GM10266 (cell line): ENCODE measurements at regions not wholly inside any gene's neighbourhood (a gene's known extent, or its start where the extent isn't known, plus 50 kb on each side); places are given as distances from the start of the nearest gene placed in this dataset.

Experiments
- DNase-seq: peaks from one replicate; pipeline ENCODE4 v3.0.0; 2012; ENCODE audit errors: extremely low spot score
- TF ChIP-seq, protein P1 (sequence below): IDR thresholded peaks from 2 replicates; pipeline ENCODE4 v1.5.1; 2012; ENCODE audit warnings: mild to moderate bottlenecking, low read depth; ENCODE audit not compliant: control insufficient read depth, insufficient read depth; ENCODE audit errors: missing control alignments

DNA sequence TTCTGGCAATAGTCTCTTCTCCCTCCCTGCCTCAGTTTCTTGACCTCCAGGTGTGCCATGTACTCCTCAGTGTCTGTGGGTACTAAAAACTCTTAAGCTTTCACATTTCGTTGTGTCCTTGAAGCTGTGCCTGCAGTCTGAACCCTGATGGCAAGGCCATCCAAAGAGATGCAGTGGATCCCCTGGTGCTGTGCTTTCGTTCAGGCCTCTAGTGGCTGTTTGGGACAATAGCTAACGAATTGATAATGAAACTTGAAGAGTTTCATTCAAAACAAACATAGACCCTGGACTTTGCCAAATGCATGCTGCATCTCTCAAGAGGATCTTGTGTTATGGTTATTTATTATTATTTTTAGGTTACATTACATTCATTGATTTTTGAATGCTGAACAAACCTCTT lies 523.1 kb upstream of the FSIP2 start:
- TF ChIP-seq, protein P1, sequence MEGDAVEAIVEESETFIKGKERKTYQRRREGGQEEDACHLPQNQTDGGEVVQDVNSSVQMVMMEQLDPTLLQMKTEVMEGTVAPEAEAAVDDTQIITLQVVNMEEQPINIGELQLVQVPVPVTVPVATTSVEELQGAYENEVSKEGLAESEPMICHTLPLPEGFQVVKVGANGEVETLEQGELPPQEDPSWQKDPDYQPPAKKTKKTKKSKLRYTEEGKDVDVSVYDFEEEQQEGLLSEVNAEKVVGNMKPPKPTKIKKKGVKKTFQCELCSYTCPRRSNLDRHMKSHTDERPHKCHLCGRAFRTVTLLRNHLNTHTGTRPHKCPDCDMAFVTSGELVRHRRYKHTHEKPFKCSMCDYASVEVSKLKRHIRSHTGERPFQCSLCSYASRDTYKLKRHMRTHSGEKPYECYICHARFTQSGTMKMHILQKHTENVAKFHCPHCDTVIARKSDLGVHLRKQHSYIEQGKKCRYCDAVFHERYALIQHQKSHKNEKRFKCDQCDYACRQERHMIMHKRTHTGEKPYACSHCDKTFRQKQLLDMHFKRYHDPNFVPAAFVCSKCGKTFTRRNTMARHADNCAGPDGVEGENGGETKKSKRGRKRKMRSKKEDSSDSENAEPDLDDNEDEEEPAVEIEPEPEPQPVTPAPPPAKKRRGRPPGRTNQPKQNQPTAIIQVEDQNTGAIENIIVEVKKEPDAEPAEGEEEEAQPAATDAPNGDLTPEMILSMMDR: no peak
- no peak for DNase-seq

DNA sequence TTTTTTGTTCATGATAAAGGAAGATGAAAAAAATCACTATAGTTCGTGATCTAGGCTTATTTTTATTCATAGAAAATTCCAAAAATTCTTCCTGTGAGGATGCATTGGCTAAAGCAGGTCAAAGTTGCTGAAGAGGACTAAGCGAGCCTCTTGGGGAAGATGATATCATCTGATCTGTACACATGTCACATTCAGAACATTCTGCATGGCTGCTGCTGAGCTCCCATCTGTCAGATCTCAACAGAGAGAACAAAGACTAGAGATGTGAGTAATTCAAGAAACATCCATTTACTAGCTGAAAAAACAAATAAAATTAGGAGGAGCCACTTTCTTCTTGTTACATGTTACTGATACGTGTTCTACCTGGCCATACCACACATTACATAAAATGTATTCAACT lies 518.6 kb upstream of the FSIP2 start:
- TF ChIP-seq, protein P1: no peak
- DNase-seq: no peak

DNA sequence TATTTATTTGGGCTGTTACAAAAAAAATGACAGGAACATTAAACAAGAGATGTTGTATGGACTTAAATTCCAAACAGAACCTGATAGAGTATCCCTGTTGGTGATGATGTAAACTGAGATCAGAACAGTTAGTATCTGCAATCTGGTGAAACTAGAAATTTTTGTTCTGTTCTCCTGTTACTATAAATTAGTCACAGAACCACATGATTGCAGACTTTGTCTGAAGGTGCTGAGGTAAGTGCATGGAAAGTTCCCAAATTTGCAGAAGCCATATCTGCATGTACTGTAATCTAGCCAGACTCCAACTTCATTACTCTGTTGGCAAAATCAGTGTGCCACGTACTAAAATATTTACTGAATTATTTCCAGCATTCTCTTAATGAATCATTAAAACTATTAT lies 516.3 kb upstream of the FSIP2 start:
- TF ChIP-seq, protein P1: no peak
- DNase-seq: no peak

DNA sequence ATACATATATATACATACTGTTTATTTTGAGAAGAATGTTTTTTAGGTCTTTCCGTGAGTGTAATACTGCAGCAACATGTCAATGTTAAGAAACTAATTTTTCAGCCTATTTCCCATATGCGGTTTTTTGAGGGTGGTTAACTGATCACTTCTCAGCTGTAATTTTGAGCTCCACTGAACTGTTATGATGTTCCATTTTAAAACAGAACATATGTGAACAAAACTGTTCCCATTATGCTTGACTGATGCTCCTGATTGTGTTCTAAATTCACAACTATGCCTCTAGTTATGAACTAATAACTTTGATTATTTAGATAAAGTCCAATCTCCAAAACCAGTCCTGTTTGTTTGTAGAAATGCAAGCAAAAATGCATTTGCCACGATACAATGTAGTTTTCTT lies 511.2 kb upstream of the FSIP2 start:
- TF ChIP-seq, protein P1: no peak
- DNase-seq: no peak

DNA sequence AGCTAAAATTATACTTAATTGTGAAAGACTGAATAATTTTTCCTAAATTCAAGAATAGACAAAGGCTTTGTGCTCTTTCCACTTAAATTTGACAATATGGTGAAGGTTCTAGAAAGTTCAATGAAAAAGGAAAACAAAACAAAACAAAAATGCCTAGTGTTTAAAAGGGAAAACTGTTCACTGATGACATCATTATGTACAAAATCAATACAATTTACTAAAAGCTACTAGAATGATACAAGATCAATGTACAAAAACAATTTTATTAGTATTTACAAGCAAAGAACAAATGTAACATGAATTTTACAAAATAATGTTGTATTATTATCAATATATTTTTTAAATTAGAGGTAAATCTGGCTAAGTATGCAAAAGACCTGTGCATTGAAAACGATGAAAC lies 499.1 kb upstream of the FSIP2 start:
- TF ChIP-seq, protein P1: no peak
- no peak for DNase-seq

DNA sequence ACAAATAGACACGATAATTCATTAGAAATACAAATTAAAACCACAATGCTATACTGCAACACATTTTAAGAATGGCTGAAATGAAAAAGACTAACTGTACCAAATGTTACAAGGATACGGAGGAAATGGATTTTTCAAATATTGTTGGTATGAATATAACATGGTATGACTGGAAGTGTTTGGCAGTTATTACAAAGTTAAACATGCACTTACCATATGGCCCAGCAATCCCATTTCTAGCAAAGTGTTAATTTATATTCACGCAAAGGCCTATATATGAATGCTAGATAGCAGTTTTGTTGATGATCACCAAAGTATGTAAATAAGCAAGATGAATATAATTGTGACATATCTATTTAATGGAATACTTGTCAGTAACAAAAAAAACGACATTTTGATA lies 497.8 kb upstream of the FSIP2 start:
- no peak for DNase-seq
- TF ChIP-seq, protein P1: no peak

DNA sequence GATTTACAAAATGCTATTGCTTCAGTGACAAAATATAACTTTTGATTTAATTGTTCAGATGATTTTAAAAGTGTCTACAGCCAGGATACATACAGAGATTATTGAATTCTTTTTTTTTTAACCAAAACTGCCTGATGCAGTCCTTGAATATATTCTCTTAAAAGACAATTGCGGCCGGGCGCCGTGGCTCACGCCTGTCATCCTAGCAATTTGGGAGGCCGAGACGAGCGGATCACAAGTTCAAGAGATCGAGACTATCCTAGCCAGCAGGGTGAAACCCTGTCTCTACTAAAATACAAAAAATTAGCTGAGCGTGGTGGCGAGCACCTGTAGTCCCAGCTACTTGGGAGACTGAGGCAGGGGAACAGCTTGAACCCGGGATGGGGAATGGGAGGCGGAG lies 497.0 kb upstream of the FSIP2 start:
- TF ChIP-seq, protein P1: no peak
- DNase-seq: no peak
